AG09309 (cell line): ENCODE measurements at regions not wholly inside any gene's neighbourhood (a gene's known extent, or its start where the extent isn't known, plus 50 kb on each side); places are given as distances from the start of the nearest gene placed in this dataset.

Source experiments
- DNase-seq: peaks from one replicate; pipeline ENCODE4 v3.0.0-alpha.2; 2010; ENCODE audit warnings: low read depth
- H3K4me3 ChIP-seq: 2 replicates; pipeline ENCODE4 v1.5.1; 2011; ENCODE audit warnings: mild to moderate bottlenecking, low read depth, low read length, moderate library complexity; ENCODE audit not compliant: control insufficient read depth
- TF ChIP-seq, protein P1 (sequence below): IDR thresholded peaks from 2 replicates; pipeline ENCODE4 v1.5.1; 2011; ENCODE audit warnings: mild to moderate bottlenecking, low read depth, low read length, inconsistent platforms; ENCODE audit not compliant: insufficient read depth, control insufficient read depth; ENCODE audit errors: missing control alignments

- H3K4me3 ChIP-seq, result no peak overlapping the region
- DNase-seq, result no peak
- TF ChIP-seq, protein P1, sequence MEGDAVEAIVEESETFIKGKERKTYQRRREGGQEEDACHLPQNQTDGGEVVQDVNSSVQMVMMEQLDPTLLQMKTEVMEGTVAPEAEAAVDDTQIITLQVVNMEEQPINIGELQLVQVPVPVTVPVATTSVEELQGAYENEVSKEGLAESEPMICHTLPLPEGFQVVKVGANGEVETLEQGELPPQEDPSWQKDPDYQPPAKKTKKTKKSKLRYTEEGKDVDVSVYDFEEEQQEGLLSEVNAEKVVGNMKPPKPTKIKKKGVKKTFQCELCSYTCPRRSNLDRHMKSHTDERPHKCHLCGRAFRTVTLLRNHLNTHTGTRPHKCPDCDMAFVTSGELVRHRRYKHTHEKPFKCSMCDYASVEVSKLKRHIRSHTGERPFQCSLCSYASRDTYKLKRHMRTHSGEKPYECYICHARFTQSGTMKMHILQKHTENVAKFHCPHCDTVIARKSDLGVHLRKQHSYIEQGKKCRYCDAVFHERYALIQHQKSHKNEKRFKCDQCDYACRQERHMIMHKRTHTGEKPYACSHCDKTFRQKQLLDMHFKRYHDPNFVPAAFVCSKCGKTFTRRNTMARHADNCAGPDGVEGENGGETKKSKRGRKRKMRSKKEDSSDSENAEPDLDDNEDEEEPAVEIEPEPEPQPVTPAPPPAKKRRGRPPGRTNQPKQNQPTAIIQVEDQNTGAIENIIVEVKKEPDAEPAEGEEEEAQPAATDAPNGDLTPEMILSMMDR, result no peak
These were observed 158.4 kb upstream of the MAGI3 start for GRCh38 chr1:113231866-113232265.

DNA sequence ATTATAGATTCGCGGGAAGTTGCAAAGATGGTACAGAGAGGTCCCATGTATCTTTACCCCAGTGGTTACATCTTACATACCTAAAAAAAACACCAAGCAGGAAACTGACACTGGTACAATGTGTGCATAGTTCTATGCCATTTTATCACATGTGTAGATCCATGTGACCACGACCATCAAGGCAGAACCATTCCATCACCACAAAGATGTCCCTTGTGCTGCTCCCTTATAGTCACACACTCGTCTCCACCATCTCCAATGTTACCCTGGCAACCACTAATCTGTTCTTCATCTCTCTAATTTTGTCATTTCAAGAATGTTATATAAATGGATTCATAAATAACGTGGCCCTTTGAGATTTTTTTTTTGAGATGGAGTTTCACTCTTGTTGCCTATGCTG lies 156.9 kb upstream of the MAGI3 start:
- TF ChIP-seq, protein P1, result no peak
- DNase-seq, result no peak
- no peak overlapping the region for H3K4me3 ChIP-seq

GRCh38 chr1:113241237-113241636 lies 149.1 kb upstream of the MAGI3 start:
- no peak overlapping the region for H3K4me3 ChIP-seq
- no peak for DNase-seq
- TF ChIP-seq, protein P1, result no peak

- no peak overlapping the region for H3K4me3 ChIP-seq
- DNase-seq, result no peak
- TF ChIP-seq, protein P1, result no peak
These were observed 147.8 kb upstream of the MAGI3 start for GRCh38 chr1:113242481-113242880.

DNA sequence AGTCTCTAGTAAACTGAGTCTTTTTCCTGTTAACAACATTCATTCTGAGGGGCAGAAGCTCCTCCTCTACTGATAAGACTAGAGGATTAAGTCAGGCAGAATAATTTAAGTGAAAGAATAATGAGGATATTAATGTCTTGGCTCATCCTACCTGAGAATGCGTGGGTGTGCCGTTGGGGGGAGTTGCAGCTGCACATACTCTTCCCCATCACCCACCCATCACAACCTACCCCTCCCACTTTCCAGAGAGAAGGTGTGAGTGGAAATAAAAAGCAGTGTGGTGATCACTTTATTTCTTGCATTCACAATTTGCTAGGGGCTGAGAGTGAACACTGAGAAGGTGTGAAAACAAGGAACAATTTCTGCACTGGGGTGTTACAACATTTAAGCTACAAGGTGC lies 146.8 kb upstream of the MAGI3 start:
- H3K4me3 ChIP-seq, result no peak overlapping the region
- TF ChIP-seq, protein P1, result no peak
- DNase-seq, result no peak

GRCh38 chr1:113244112-113244820 lies 146.0 kb upstream of the MAGI3 start:
- no peak for DNase-seq
- TF ChIP-seq, protein P1, result no peak
- H3K4me3 ChIP-seq, result no peak overlapping the region

DNA sequence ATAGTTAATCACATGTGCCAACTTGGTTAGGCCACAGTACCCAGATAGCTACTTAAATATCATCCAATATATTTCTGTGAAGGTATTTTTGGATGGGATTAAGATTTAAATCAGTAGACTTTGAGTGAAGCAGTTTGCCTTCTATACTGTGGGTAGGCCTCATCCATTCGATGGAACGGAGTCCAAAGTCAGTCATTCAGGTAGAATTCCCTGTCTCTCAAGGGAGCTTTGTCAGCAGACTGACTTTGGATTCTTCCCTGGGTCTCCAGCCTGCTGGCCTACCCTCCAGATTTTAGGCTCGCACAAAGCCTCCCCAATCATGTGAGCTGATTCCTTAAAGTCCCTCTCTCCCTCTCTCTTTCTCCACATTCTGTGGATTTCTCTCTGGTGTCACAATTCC lies 145.1 kb upstream of the MAGI3 start:
- TF ChIP-seq, protein P1, result no peak
- no peak for DNase-seq

More for the DNA sequence above, 145.1 kb upstream of the MAGI3 start:
- no peak overlapping the region for H3K4me3 ChIP-seq
